GM12878 (cell line): ENCODE measurements at regions not wholly inside any gene's neighbourhood (a gene's known extent, or its start where the extent isn't known, plus 50 kb on each side); places are given as distances from the start of the nearest gene placed in this dataset.

Experiments
- ATAC-seq: fragments of 200-7000 bp; cut with Tn5 transposase; 3 replicates; pipeline ENCODE4 v1.9.1; 2020; ENCODE audit warnings: mild to moderate bottlenecking, moderate library complexity
- BruUV-seq: library from RNA; stranded (reverse); fragments of 400-500 nt; replicated peaks from 2 replicates; lab custom pipeline; 2021; lab: Mats Ljungman, UMichigan
- CTCF ChIA-PET: fragments of 300-600 bp; sonication (Branson Sonifier 250); formaldehyde crosslinking; extraction: SDS; loops from one replicate; lab custom pipeline; 2021; ENCODE audit warnings: inconsistent platforms; lab: Yijun Ruan, JAX
- POLR2A ChIA-PET: fragments of 350-600 bp; formaldehyde crosslinking; extraction: SDS; loops from one replicate; lab custom pipeline; 2021; ENCODE audit warnings: inconsistent platforms; lab: Charles Lee
- RAD21 ChIA-PET: fragments of 300-600 bp; sonication (Branson Sonifier 250); formaldehyde crosslinking; loops from one replicate; lab custom pipeline; 2023; ENCODE audit warnings: antibody characterized with exemption; ENCODE audit not compliant: unreplicated experiment; lab: Charles Lee
- SMC1A ChIA-PET: fragments of 300-600 bp; sonication (Branson Sonifier 250); formaldehyde crosslinking; loops from one replicate; lab custom pipeline; 2023; ENCODE audit not compliant: unreplicated experiment, uncharacterized antibody; lab: Charles Lee
- DNase-seq: peaks from one replicate; pipeline ENCODE4 v3.0.0-alpha.2; 2011; ENCODE audit warnings: low read depth, low spot score
- FAIRE-seq: peaks from 3 replicates; lab custom pipeline; 2011; peaks lifted over from hg19 to GRCh38; lab: Jason Lieb, UNC
- H2AFZ ChIP-seq: 2 replicates; pipeline ENCODE4 v1.6.0; 2011; ENCODE audit warnings: low read depth, low read length, control low read depth; ENCODE audit not compliant: control insufficient read depth
- H3K27ac ChIP-seq: 2 replicates; pipeline ENCODE4 v1.5.1; 2011; ENCODE audit warnings: control low read depth; ENCODE audit not compliant: control insufficient read depth, insufficient read depth
- H3K27me3 ChIP-seq, 2 experiments: replicated peaks in 1 of 2; 2 replicates each; pipeline versions ENCODE4 v1.6.0 to v1.6.1; 2011; ENCODE audit warnings: low read length in 1 of 2; ENCODE audit not compliant: control insufficient read depth in 2 of 2, insufficient read depth in 2 of 2
- H3K36me3 ChIP-seq, 2 experiments: 2 replicates each; pipeline ENCODE4 v1.5.1; 2011; ENCODE audit warnings: low read length in 1 of 2; ENCODE audit not compliant: control insufficient read depth in 2 of 2, insufficient read depth in 2 of 2
- H3K4me1 ChIP-seq: 2 replicates; pipeline ENCODE4 v1.6.1; 2011; ENCODE audit warnings: mild to moderate bottlenecking, low read length, moderate library complexity, mixed read lengths; ENCODE audit not compliant: control insufficient read depth, insufficient read depth
- H3K4me2 ChIP-seq: 2 replicates; pipeline ENCODE4 v1.6.0; 2011; ENCODE audit warnings: control low read depth; ENCODE audit not compliant: control insufficient read depth, insufficient read depth
- H3K4me3 ChIP-seq: fragments of 200-600 bp; sonication (generic); 2 replicates; pipeline ENCODE4 v1.5.1; 2016
- H3K79me2 ChIP-seq: 2 replicates; pipeline ENCODE4 v1.6.0; 2011; ENCODE audit warnings: low read length; ENCODE audit not compliant: control insufficient read depth, insufficient read depth
- H3K9ac ChIP-seq: 2 replicates; pipeline ENCODE4 v1.8.0; 2011; ENCODE audit warnings: low read length, control low read depth, mixed read lengths; ENCODE audit not compliant: control insufficient read depth, insufficient read depth
- H3K9me3 ChIP-seq: replicated peaks from 3 replicates; pipeline ENCODE4 v1.5.1; 2011; ENCODE audit warnings: mild to moderate bottlenecking, low read length; ENCODE audit not compliant: control insufficient read depth, insufficient read depth
- H4K20me1 ChIP-seq: 2 replicates; pipeline ENCODE4 v1.6.0; 2011; ENCODE audit not compliant: control insufficient read depth, insufficient read depth
- BCL11A ChIP-seq: IDR thresholded peaks from 2 replicates; pipeline ENCODE4 v1.6.1; 2011; ENCODE audit warnings: low read depth, low read length
- CEBPB ChIP-seq, 2 experiments: fragments of 150-350 bp in 1 of 2; IDR thresholded peaks; 2 replicates each; pipeline ENCODE4 v1.6.1; 2012 to 2014; ENCODE audit warnings: low read depth in 2 of 2, low read length in 2 of 2, borderline replicate concordance in 1 of 2, inconsistent platforms in 1 of 2
- HCFC1 ChIP-seq: fragments of 150-350 bp; IDR thresholded peaks from 2 replicates; pipeline ENCODE4 v1.6.1; 2014; ENCODE audit warnings: low read length
- HDAC2 ChIP-seq: fragments of 200-600 bp; sonication (generic); IDR thresholded peaks from 2 replicates; pipeline ENCODE4 v1.6.1; 2017
- IRF4 ChIP-seq: IDR thresholded peaks from 2 replicates; pipeline ENCODE4 v1.6.1; 2011; ENCODE audit warnings: low read depth, low read length
- KLF5 ChIP-seq: fragments of 450-650 bp; IDR thresholded peaks from 2 replicates; pipeline ENCODE4 v1.6.1; 2014; ENCODE audit warnings: mild to moderate bottlenecking; ENCODE audit not compliant: partially characterized antibody
- MEF2B ChIP-seq: fragments of 450-650 bp; IDR thresholded peaks from 2 replicates; pipeline ENCODE4 v1.6.1; 2018; ENCODE audit warnings: mild to moderate bottlenecking, moderate library complexity; ENCODE audit not compliant: partially characterized antibody, poor library complexity, severe bottlenecking
- MYB ChIP-seq: fragments of 150-350 bp; IDR thresholded peaks from 2 replicates; pipeline ENCODE4 v1.6.1; 2014; ENCODE audit warnings: mild to moderate bottlenecking, low read depth, low read length, borderline replicate concordance
- MYC ChIP-seq: IDR thresholded peaks from 2 replicates; pipeline ENCODE4 v1.6.1; 2011; ENCODE audit warnings: mild to moderate bottlenecking, low read length, moderate library complexity, inconsistent platforms; ENCODE audit not compliant: insufficient read depth, insufficient replicate concordance, insufficient read length, severe bottlenecking
- REST ChIP-seq: IDR thresholded peaks from 2 replicates; pipeline ENCODE4 v1.6.1; 2012; ENCODE audit warnings: mild to moderate bottlenecking, low read depth, low read length
- TAF1 ChIP-seq: IDR thresholded peaks from 2 replicates; pipeline ENCODE4 v1.6.1; 2011; ENCODE audit warnings: mild to moderate bottlenecking, low read depth, low read length, borderline replicate concordance
- ZNF384 ChIP-seq: IDR thresholded peaks from 2 replicates; pipeline ENCODE4 v1.6.1; 2012; ENCODE audit warnings: low read depth, mild to moderate bottlenecking, low read length, improper control_type of control experiment, borderline replicate concordance
- WGBS: methylation state at CpG from one replicate; pipeline ENCODE4 v1.1.6; 2016; ENCODE audit warnings: low lambda C conversion rate; ENCODE audit not compliant: insufficient replicate concordance, insufficient coverage; ENCODE audit errors: missing lambda C conversion rate; 5-methylcytosine and 5-hydroxymethylcytosine counted together
- in situ Hi-C: fragments of 300-500 bp; cut with MboI; formaldehyde crosslinking; loops from 9 replicates; pipeline ENCODE4 v1.14.3; 2018; ENCODE audit warnings: mixed read lengths
- intact Hi-C: fragments of 100-400 bp; cut with micrococcal nuclease; formaldehyde crosslinking; loops from one replicate; pipeline ENCODE4 v1.14.2; 2022; ENCODE audit not compliant: unreplicated experiment

- H3K4me1 ChIP-seq: no peaks in the 10 kb centered on the region
- H3K79me2 ChIP-seq: no peaks in the 10 kb centered on the region
- in situ Hi-C loops (no loop called here), intact Hi-C loops (no loop called here)
- H3K36me3 ChIP-seq: no peaks in the 10 kb centered on the region
- H3K27me3 ChIP-seq: no peaks in the 10 kb centered on the region
- no peak overlapping the region for H3K4me2 ChIP-seq
- no peak overlapping the region for H3K4me3 ChIP-seq
- H4K20me1 ChIP-seq: no peaks in the 10 kb centered on the region
- ChIA-PET RAD21 (no interaction called here), SMC1A (interaction anchor here (1.1 to 1.3 kb wide), 2 partner anchors 12 to 316 kb away, joined by 3 read pairs; no protein-coding TSS in a partner anchor), CTCF (interaction anchor here (1.0 kb wide), 1 partner anchor 318 kb away, joined by 3 read pairs; no protein-coding TSS in a partner anchor), POLR2A (no interaction called here)
- DNase-seq (no peak), ATAC-seq (no peak), FAIRE-seq (no peak)
- no peak overlapping the region for H3K9ac ChIP-seq
- no peak overlapping the region for H3K27ac ChIP-seq
- BruUV-seq: no TSS peak
- H2AFZ ChIP-seq: no peak overlapping the region
- H3K9me3 ChIP-seq: no peaks in the 10 kb centered on the region
- TF ChIP-seq HDAC2 (no peak), KLF5 (no peak), TAF1 (no peak), MEF2B (no peak), MYB (no peak), MYC (no peak), ZNF384 (no peak), HCFC1 (no peak)
Measured at GRCh38 chr6:62923728-62924127, 287.5 kb upstream of the FKBP1C start.

- POLR2A ChIA-PET: no interaction called here
- FAIRE-seq: no peak
Measured at GRCh38 chr6:62940848-62941247, 270.4 kb upstream of the FKBP1C start.

More at GRCh38 chr6:62940848-62941247, 270.4 kb upstream of the FKBP1C start:
- Histone ChIP-seq H3K27ac (no peak overlapping the region), H3K9me3 (no peaks in the 10 kb centered on the region)
- SMC1A ChIA-PET: interaction anchor here (0.9 kb wide), 1 partner anchor 11 kb away, joined by 3 read pairs; no protein-coding TSS in a partner anchor
- ATAC-seq: no peak
- TF ChIP-seq BCL11A (no peak), IRF4 (no peak), ZNF384 (no peak), REST (no peak), CEBPB (IDR thresholded peaks at IDR 0.05; ENCODE audit: borderline replicate concordance in 1 of 2, low read depth in 2 of 2, low read length in 2 of 2) (no peak)
- TF ChIP-seq, all 136 proteins: peak for 0
- Histone ChIP-seq H3K4me2 (no peak overlapping the region), H4K20me1 (no peaks in the 10 kb centered on the region), H3K79me2 (no peaks in the 10 kb centered on the region), H3K27me3 (no peaks in the 10 kb centered on the region), H3K36me3 (no peaks in the 10 kb centered on the region), H3K4me3 (no peak overlapping the region), H3K4me1 (no peaks in the 10 kb centered on the region), H2AFZ (no peak overlapping the region), H3K9ac (no peak overlapping the region)
- in situ Hi-C loops (no loop called here), intact Hi-C loops (no loop called here)
- ChIA-PET CTCF (interaction anchor here (1.3 kb wide), 1 partner anchor 13 kb away, joined by 4 read pairs; no protein-coding TSS in a partner anchor), RAD21 (no interaction called here)
- no TSS peak for BruUV-seq
- DNase-seq: no peak
- 1% methylated on average over 3 of the region's 3 CpGs for WGBS
